NCI-H128 (cell line): ENCODE measurements at regions not wholly inside any gene's neighbourhood (a gene's known extent, or its start where the extent isn't known, plus 50 kb on each side); places are given as distances from the start of the nearest gene placed in this dataset.
"Not testable (repeated sequence)": the region's sequence is repeated elsewhere in the genome, so short reads cannot be mapped to it uniquely, and the experiment has no call there.

Source experiments
- DNase-seq: peaks from one replicate; lab custom pipeline; 2025; ENCODE audit not compliant: unreplicated experiment; lab: John Stamatoyannopoulos, UW

- DNase-seq, result no peak
These were observed 1744.4 kb upstream of the ADGRL3 start for GRCh38 chr4:59455751-59456150.

DNA sequence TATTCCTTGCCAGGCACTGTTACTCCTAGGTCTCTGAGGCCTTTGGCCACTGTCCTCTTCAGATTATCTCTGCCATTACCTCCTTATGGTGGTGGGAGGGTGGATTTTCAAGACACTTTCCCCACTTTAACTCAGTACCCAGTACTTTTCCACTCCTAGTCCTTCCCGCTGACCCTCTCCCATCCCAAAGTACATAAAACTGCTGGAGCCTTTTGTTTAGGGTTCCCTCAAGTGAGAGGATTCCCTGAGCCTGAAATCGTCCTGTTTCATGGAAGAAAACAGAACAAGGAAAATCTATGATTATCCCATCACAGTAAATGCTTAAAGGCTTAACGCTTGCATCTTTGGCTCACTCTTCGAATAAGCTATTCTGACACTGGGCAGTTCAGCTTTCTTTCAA is 1742.5 kb upstream of the ADGRL3 start:
- DNase-seq, result no peak

- DNase-seq, result no peak
These were observed 1715.2 kb upstream of the ADGRL3 start for GRCh38 chr4:59484944-59485343.

- no peak for DNase-seq
These were observed 1700.0 kb upstream of the ADGRL3 start for GRCh38 chr4:59500103-59500502.

DNA sequence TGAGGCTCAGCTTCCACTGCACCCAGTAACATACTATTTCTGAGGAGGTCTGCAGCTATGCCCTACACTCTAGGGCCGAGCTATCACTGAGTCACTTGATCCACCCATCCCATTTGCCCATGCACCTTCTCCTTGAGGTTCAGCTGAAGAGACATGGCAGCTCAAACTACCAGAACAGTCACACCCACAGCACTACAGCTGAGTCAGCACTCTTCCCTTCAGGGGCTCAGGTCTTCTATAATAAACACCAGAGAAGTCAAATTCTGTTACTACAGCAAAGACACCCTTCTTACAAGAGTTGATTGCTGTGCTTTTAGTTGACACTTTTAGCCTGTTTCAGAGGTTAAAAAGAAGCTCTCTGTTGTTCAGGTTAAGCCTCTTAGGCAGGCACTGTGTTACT is 1696.4 kb upstream of the ADGRL3 start:
- no peak for DNase-seq

DNA sequence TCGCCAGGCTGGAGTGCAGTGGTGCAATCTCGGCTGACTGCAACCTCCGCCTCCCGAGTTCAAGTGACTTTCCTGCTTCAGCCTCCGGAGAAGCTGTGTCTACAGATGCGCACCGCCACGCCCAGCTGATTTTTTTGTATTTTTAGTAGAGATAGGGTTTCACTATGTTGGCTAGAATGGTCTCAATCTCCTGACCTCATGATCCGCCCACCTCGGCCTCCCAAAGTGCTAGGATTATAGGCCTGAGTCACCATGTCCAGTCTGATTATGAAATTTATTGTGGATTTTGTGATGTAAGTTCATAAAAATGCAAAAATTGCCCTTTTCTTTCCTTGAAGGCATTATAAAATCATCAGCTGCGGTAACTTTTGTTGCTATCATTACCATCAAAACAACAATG is 1688.3 kb upstream of the ADGRL3 start:
- DNase-seq, result not testable (repeated sequence)

GRCh38 chr4:59517007-59517406 is 1683.1 kb upstream of the ADGRL3 start:
- no peak for DNase-seq

DNA sequence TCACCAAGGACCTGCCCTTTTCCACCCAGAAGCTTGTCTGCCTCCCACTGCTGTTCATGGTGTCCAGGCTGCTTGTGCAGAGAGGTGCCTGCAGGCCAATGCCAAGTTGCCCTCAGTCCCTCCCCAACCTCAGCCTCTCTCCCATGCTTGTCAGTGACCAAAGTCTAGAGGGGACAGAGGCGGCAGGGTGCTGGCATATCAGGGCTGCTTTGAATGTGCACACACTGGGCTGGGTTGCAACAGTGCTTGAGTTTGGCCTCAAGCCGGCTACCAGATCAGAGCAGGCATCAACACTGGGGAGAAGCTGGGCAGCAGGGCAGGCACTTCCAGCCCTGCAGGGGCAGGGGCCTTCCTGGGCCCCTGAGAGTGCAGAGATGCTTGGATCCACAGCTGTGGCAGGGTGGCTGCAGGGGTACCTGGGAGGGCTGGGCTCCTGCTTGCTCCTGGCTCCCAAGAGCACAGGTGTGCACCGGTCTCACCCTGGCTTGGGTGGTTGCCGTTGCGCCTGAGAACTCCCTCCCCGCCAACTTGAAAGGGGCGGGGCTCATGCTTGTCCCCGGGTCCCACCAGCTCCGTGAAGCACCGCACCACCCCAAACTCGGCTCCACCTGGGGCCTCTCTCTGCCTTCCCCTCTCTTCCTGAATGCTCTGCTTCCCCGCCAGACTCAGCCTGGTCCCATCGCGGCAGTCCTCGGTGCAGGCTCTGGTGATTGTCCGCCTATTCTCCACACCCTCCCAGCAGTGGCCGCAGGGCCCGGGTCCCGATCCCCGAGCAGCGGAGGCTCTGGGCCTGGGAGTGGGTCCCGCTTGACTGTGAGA is 1681.9 kb upstream of the ADGRL3 start:
- DNase-seq, result no peak

- DNase-seq, result no peak
These were observed 1674.2 kb upstream of the ADGRL3 start for GRCh38 chr4:59525885-59526284.

DNA sequence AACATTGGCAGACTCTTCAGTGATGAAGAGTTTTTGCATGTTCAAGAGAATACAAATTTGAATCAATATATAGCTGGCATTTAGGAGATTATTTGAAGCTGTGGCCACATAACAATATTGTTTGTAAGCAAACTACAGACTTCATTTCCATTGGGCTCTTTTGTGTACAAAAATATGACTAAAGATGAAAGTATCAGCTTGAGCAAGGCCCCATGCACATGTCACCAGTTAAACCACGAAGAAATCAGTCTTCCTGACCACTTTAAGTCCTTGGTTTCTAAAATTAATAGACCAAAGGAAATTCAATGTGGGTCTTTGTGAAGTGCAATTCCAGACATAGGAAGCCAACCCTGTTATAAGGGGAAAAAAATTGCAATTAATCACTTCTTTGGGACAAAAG is 1664.6 kb upstream of the ADGRL3 start:
- DNase-seq, result no peak

DNA sequence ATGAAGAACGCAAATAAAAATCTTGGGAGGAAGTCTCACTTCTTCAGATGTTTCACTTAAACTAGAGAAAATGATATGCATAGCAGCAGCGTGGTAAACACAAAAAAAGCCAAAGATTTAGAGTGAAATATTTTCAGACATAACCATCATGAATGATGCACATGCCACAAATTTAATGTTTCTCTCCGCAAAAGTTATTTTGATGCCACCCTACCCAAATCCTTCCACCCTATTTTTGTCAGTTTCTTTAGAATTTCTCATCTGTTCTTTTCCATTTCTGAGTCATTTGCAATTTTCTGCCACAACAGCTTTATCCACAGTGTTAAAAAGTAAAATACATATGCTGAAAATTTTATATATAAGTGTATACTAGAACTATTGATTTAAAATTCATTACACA is 1663.7 kb upstream of the ADGRL3 start:
- DNase-seq, result no peak

DNA sequence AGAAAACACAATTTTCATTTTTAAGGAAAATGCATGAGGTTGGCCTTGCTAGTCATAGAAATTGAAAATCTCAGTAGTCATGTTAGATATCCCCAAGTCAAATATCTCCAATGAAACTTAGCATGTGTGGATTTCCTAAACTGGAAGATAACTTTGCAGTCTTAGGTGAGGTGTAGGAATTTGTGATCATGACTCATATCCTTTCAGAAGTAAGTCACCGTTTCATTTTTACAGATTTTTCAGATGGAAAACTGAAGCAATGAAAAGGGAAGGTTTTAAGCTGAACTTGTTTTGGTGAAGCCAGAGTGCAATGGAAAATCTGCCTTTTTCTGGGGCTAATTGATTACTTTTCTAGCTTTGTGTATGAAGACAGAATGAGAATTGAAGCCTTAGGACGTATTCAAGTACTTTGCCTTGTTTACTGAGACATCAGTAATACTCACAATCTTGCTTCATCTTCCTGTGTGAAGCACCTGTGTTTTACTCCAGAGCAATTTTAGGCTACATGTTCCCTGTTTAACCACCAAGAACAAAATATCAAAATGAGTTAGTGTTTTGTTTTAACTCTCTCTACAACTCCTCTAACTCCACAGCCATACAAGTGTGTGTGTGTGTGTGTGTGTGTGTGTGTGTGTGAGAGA is 1662.8 kb upstream of the ADGRL3 start:
- no peak for DNase-seq

- DNase-seq, result no peak
These were observed 1660.7 kb upstream of the ADGRL3 start for GRCh38 chr4:59539401-59539800.

- no peak for DNase-seq
These were observed 1659.8 kb upstream of the ADGRL3 start for GRCh38 chr4:59540311-59540710.

- DNase-seq, result no peak
These were observed 1646.9 kb upstream of the ADGRL3 start for GRCh38 chr4:59553063-59553720.

DNA sequence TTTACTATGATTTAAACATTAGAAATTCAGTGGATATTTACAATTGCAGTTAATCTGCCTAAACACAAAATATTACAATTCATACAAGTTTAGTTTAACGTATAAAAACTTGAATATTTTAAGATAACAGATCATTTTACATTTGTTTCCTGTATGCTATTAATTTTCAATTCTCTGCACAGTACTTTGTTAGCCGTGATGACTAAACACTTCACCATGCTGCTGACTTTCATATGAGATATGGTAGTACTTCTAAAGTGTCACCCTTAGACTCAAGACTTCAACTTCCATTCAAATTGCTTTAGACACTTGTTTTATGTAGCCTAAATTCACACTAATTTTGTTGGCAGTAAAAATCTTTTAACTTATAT is 1646.4 kb upstream of the ADGRL3 start:
- DNase-seq, result no peak

GRCh38 chr4:59556191-59556590 is 1643.9 kb upstream of the ADGRL3 start:
- not testable (repeated sequence) for DNase-seq

GRCh38 chr4:59560141-59560648 is 1639.9 kb upstream of the ADGRL3 start:
- DNase-seq, result not testable (repeated sequence)

GRCh38 chr4:59565836-59566235 is 1634.3 kb upstream of the ADGRL3 start:
- DNase-seq, result no peak

GRCh38 chr4:59570860-59571476 is 1629.2 kb upstream of the ADGRL3 start:
- no peak for DNase-seq

DNA sequence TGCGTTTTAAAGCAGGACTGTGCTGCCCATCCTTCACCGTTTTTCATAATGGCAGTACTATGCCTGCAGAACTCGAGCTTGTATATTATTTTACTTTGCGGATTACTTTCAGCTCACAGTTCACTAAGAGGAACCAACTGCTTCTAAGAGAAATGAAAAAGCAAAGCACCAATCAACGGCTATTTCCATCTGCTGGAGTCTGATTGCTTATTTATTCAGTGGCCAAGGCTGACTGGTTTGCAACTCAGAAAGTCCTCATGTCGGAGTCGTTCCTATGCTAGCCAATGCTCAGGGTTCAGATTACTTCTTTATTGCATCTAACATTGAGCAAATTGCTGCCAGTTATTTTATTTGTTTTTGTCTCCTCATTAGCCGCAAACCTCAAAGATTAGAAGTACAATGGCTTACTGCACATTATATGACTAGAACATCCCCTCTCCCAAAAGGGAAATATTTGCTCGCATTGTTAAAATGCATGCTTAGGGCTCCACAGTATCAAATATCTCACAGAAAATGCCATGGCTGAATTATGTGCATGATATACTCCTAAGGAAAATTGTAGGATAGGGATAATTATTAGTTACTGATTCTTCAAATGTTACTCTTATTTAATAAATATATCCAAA is 1628.2 kb upstream of the ADGRL3 start:
- peak; percentile 42 for DNase-seq
